Prostate gland (tissue), 2 donors: ENCODE measurements at regions not wholly inside any gene's neighbourhood (a gene's known extent, or its start where the extent isn't known, plus 50 kb on each side); places are given as distances from the start of the nearest gene placed in this dataset.
"Not testable (repeated sequence)": the region's sequence is repeated elsewhere in the genome, so short reads cannot be mapped to it uniquely, and the experiment has no call there.

Experiments used
- DNase-seq: peaks from one replicate; pipeline ENCODE4 v3.0.0-alpha.2; 2019; ENCODE audit warnings: low spot score
- H3K27ac ChIP-seq, 2 donors: fragments of 200-600 bp; sonication (generic); 2 replicates each; pipeline ENCODE4 v1.5.1; 2017 to 2019
- H3K27me3 ChIP-seq: fragments of 200-600 bp; sonication (generic); replicated peaks from 2 replicates; pipeline ENCODE4 v1.5.1; 2019; ENCODE audit not compliant: insufficient read depth
- H3K36me3 ChIP-seq, 2 donors: fragments of 200-600 bp; sonication (generic); 1 replicate in 1 of 2; 2 replicates in 1 of 2; pipeline versions ENCODE4 v1.5.1 to v1.8.1; 2017 to 2019
- H3K4me1 ChIP-seq: fragments of 200-600 bp; sonication (generic); replicated peaks from 2 replicates; pipeline ENCODE4 v1.5.1; 2019
- H3K4me3 ChIP-seq, 2 donors: fragments of 200-600 bp; sonication (generic); 2 replicates each; pipeline ENCODE4 v1.5.1; 2017 to 2019
- H3K9me3 ChIP-seq: fragments of 200-600 bp; sonication (generic); 2 replicates; pipeline ENCODE4 v1.5.1; 2017
- CTCF ChIP-seq, 4 experiments: fragments of 200-600 bp in 2 of 4; fragments of 450-650 bp in 2 of 4; sonication (generic) in 2 of 4; IDR thresholded peaks; 1 replicate in 3 of 4; 2 replicates in 1 of 4; pipeline ENCODE4 v1.5.1; 2016 to 2019; ENCODE audit warnings: antibody characterized with exemption in 4 of 4, mild to moderate bottlenecking in 2 of 4, moderate library complexity in 2 of 4
- POLR2A ChIP-seq: fragments of 450-650 bp; IDR thresholded peaks from one replicate; pipeline ENCODE4 v1.6.1; 2016; ENCODE audit warnings: antibody characterized with exemption, mild to moderate bottlenecking
- POLR2AphosphoS5 ChIP-seq: sonication (generic); formaldehyde crosslinking; IDR thresholded peaks from one replicate; pipeline ENCODE4 v1.6.1; 2017; ENCODE audit warnings: antibody characterized with exemption
- WGBS: methylation state at CpG from one replicate; pipeline ENCODE4 v1.1.5; 2018; 5-methylcytosine and 5-hydroxymethylcytosine counted together
- intact Hi-C: fragments of 100-400 bp; cut with DNase I; formaldehyde crosslinking; loops from one replicate; pipeline ENCODE4 v1.14.2; 2022

- TF ChIP-seq POLR2AphosphoS5, result no peak
- TF ChIP-seq CTCF (IDR thresholded peaks at IDR 0.05), result no peak
- no peak for TF ChIP-seq POLR2A
- no peak for DNase-seq
- 93% methylated on average over 17 of the region's 17 CpGs for WGBS
- no peaks in the 10 kb centered on the region for H3K4me1 ChIP-seq
- no peak overlapping the region for H3K27ac ChIP-seq
- no peaks in the 10 kb centered on the region for H3K36me3 ChIP-seq
- no peaks in the 10 kb centered on the region for H3K9me3 ChIP-seq
- intact Hi-C loops, result no loop called here
- no peaks in the 10 kb centered on the region for H3K27me3 ChIP-seq
- H3K4me3 ChIP-seq, result no peak overlapping the region
These were observed 1525.7 kb downstream of the SI start for GRCh38 chr3:163552659-163552966.

- H3K4me3 ChIP-seq, intact Hi-C loops, H3K27ac ChIP-seq, H3K27me3 ChIP-seq, H3K9me3 ChIP-seq, H3K36me3 ChIP-seq, H3K4me1 ChIP-seq, DNase-seq: not testable (repeated sequence)
- 96% methylated on average over 37 of the region's 37 CpGs for whole genome bisulfite sequencing
These were observed 1526.2 kb downstream of the SI start for GRCh38 chr3:163551915-163552658.

GRCh38 chr3:163548015-163548414, 1530.3 kb downstream of the SI start:
- Histone ChIP-seq H3K4me3 (no peak overlapping the region), H3K36me3 (no peaks in the 10 kb centered on the region), H3K27me3 (no peaks in the 10 kb centered on the region), H3K27ac (no peak overlapping the region), H3K4me1 (no peaks in the 10 kb centered on the region), H3K9me3 (no peaks in the 10 kb centered on the region)
- DNase-seq, result no peak
- TF ChIP-seq POLR2AphosphoS5, result no peak
- no peak for TF ChIP-seq CTCF (IDR thresholded peaks at IDR 0.05)
- no peak for TF ChIP-seq POLR2A
- 65% methylated on average over 1 of the region's 1 CpG for WGBS
- intact Hi-C loops, result no loop called here

GRCh38 chr3:163547014-163547685, 1531.1 kb downstream of the SI start:
- Histone ChIP-seq H3K4me3 (no peak overlapping the region), H3K9me3 (no peaks in the 10 kb centered on the region), H3K27ac (no peak overlapping the region), H3K4me1 (no peaks in the 10 kb centered on the region), H3K27me3 (no peaks in the 10 kb centered on the region), H3K36me3 (no peaks in the 10 kb centered on the region)
- TF ChIP-seq CTCF (IDR thresholded peaks at IDR 0.05) (no peak), POLR2AphosphoS5 (no peak)
- WGBS, result 26% methylated on average over 3 of the region's 3 CpGs
- intact Hi-C loops, result no loop called here
- DNase-seq, result no peak

GRCh38 chr3:163543662-163544061, 1534.6 kb downstream of the SI start:
- no peaks in the 10 kb centered on the region for H3K27me3 ChIP-seq
- no peak overlapping the region for H3K27ac ChIP-seq
- H3K4me3 ChIP-seq, result no peak overlapping the region
- TF ChIP-seq POLR2AphosphoS5 (no peak), CTCF (IDR thresholded peaks at IDR 0.05) (no peak), POLR2A (no peak)
- no peaks in the 10 kb centered on the region for H3K36me3 ChIP-seq
- intact Hi-C loops, result no loop called here
- H3K9me3 ChIP-seq, result no peaks in the 10 kb centered on the region
- no peak for DNase-seq
- WGBS, result 77% methylated on average over 2 of the region's 2 CpGs
- H3K4me1 ChIP-seq, result no peaks in the 10 kb centered on the region
